GM21360 (cell line): ENCODE measurements at regions not wholly inside any gene's neighbourhood (a gene's known extent, or its start where the extent isn't known, plus 50 kb on each side); places are given as distances from the start of the nearest gene placed in this dataset.

Experiments
- ATAC-seq: cut with Tn5 transposase; IDR thresholded peaks from one replicate; pipeline ENCODE4 v1.9.1; 2021; ENCODE audit warnings: mild to moderate bottlenecking, moderate library complexity; ENCODE audit not compliant: unreplicated experiment

GRCh38 chr5:87954121-87954520 is 314.5 kb downstream of the TMEM161B start:
- no peak for ATAC-seq

- ATAC-seq = no peak
Measured at GRCh38 chr5:87951661-87952060, 317.0 kb downstream of the TMEM161B start.

- no peak for ATAC-seq
Measured at GRCh38 chr5:87949676-87950631, 318.7 kb downstream of the TMEM161B start.

GRCh38 chr5:87948486-87948885 is 320.2 kb downstream of the TMEM161B start:
- no peak for ATAC-seq

- no peak for ATAC-seq
Measured at GRCh38 chr5:87946271-87946670, 322.4 kb downstream of the TMEM161B start.

- ATAC-seq = no peak
Measured at GRCh38 chr5:87945286-87945650, 323.4 kb downstream of the TMEM161B start.

GRCh38 chr5:87944553-87945285 is 323.9 kb downstream of the TMEM161B start:
- ATAC-seq = no peak

GRCh38 chr5:87940775-87941174 is 327.9 kb downstream of the TMEM161B start:
- ATAC-seq = no peak

- ATAC-seq = no peak
Measured at GRCh38 chr5:87936667-87937066, 332.0 kb downstream of the TMEM161B start.

GRCh38 chr5:87924436-87924835 is 344.2 kb downstream of the TMEM161B start:
- no peak for ATAC-seq

GRCh38 chr5:87916320-87916719 is 352.3 kb downstream of the TMEM161B start:
- ATAC-seq = no peak

- ATAC-seq = no peak
Measured at GRCh38 chr5:87912419-87912818, 356.2 kb downstream of the TMEM161B start.

- no peak for ATAC-seq
Measured at GRCh38 chr5:87909382-87909781, 359.3 kb downstream of the TMEM161B start.

- no peak for ATAC-seq
Measured at GRCh38 chr5:87906962-87907361, 361.7 kb downstream of the TMEM161B start.

- no peak for ATAC-seq
Measured at GRCh38 chr5:87900419-87900818, 368.2 kb downstream of the TMEM161B start.

- no peak for ATAC-seq
Measured at GRCh38 chr5:87899721-87900131, 368.9 kb downstream of the TMEM161B start.

GRCh38 chr5:87899208-87899661 is 369.4 kb downstream of the TMEM161B start:
- no peak for ATAC-seq

GRCh38 chr5:87898574-87898973 is 370.1 kb downstream of the TMEM161B start:
- no peak for ATAC-seq

- no peak for ATAC-seq
Measured at GRCh38 chr5:87888139-87888538, 380.5 kb downstream of the TMEM161B start.

- no peak for ATAC-seq
Measured at GRCh38 chr5:87887247-87887646, 381.4 kb downstream of the TMEM161B start.

GRCh38 chr5:87886164-87886563 is 382.5 kb downstream of the TMEM161B start:
- no peak for ATAC-seq

GRCh38 chr5:87885758-87886157 is 382.9 kb downstream of the TMEM161B start:
- ATAC-seq = no peak
